ENCODE measurements at regions not wholly inside any gene's neighbourhood (a gene's known extent, or its start where the extent isn't known, plus 50 kb on each side); places are given as distances from the start of the nearest gene placed in this dataset.

DNA sequence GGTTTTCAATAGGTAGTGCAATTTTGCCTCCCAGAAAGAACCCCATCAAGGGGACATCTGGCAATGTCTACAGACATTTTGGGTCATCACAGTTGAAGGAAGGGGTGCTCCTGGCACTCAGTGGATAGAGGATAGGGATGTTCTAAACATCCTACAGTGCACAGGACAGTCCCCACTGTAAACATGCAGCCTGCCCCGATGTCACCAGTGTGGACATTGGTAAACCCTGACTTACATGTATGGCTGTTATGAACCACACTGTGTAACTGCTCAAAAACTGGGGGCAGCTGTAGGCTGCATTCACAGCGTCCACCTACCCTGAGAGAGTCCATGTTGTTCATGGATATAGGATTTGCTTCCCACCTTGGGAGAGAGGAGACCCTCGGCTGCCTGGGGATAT is 79.3 kb upstream of the FOXQ1 start (continued):
- TF ChIP-seq, protein P1, sequence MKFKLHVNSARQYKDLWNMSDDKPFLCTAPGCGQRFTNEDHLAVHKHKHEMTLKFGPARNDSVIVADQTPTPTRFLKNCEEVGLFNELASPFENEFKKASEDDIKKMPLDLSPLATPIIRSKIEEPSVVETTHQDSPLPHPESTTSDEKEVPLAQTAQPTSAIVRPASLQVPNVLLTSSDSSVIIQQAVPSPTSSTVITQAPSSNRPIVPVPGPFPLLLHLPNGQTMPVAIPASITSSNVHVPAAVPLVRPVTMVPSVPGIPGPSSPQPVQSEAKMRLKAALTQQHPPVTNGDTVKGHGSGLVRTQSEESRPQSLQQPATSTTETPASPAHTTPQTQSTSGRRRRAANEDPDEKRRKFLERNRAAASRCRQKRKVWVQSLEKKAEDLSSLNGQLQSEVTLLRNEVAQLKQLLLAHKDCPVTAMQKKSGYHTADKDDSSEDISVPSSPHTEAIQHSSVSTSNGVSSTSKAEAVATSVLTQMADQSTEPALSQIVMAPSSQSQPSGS (CRISPR knock-in tag; IDR thresholded peaks at IDR 0.05; ENCODE audit: borderline replicate concordance, low read depth), result no peak
- TF ChIP-seq TEAD1 (CRISPR knock-in tag; IDR thresholded peaks at IDR 0.05), result no peak
- TF ChIP-seq KAT7 (CRISPR knock-in tag; IDR thresholded peaks at IDR 0.05; ENCODE audit: borderline replicate concordance), result no peak
- TF ChIP-seq JAZF1 (CRISPR knock-in tag; IDR thresholded peaks at IDR 0.05), result no peak
- no peak for TF ChIP-seq NFE2L1 (CRISPR knock-in tag; IDR thresholded peaks at IDR 0.05)
- no peak for TF ChIP-seq ZNF416 (CRISPR knock-in tag; IDR thresholded peaks at IDR 0.05)
- TF ChIP-seq, protein P2, sequence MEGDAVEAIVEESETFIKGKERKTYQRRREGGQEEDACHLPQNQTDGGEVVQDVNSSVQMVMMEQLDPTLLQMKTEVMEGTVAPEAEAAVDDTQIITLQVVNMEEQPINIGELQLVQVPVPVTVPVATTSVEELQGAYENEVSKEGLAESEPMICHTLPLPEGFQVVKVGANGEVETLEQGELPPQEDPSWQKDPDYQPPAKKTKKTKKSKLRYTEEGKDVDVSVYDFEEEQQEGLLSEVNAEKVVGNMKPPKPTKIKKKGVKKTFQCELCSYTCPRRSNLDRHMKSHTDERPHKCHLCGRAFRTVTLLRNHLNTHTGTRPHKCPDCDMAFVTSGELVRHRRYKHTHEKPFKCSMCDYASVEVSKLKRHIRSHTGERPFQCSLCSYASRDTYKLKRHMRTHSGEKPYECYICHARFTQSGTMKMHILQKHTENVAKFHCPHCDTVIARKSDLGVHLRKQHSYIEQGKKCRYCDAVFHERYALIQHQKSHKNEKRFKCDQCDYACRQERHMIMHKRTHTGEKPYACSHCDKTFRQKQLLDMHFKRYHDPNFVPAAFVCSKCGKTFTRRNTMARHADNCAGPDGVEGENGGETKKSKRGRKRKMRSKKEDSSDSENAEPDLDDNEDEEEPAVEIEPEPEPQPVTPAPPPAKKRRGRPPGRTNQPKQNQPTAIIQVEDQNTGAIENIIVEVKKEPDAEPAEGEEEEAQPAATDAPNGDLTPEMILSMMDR (IDR thresholded peaks at IDR 0.05), result no peak

DNA sequence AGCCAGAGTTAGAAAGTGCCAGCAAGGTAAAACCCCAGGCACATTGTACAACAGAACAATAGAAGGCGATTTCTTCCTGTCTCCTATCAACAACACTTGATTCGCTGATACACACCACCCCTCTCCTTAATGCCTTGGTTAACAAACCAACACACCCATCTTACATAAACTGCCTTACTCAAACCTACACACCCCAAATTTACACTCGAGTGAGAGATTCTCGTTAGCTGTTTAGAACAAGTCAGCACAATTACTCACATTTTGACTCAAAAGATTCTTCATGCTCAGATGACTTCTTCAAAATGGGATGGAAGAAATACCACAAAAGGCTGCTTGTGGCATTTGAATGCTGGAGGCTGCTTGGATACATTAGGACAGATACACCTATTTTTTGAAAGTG is 80.0 kb upstream of the FOXQ1 start:
- ATAC-seq (no peak), DNase-seq (ENCODE audit: low spot score) (no peak)
- 0 out of 2 replicates have a peak, but pooled peaks cover 3% of the 10 kb centered on the region for H3K27me3 Mint-ChIP-seq (ENCODE audit: low read depth)
- no peaks in the 10 kb centered on the region for H3K4me1 Mint-ChIP-seq
- TF ChIP-seq TEAD4 (CRISPR knock-in tag; IDR thresholded peaks at IDR 0.05), result no peak
- TF ChIP-seq, protein P3, sequence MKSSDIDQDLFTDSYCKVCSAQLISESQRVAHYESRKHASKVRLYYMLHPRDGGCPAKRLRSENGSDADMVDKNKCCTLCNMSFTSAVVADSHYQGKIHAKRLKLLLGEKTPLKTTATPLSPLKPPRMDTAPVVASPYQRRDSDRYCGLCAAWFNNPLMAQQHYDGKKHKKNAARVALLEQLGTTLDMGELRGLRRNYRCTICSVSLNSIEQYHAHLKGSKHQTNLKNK (CRISPR knock-in tag; IDR thresholded peaks at IDR 0.05), result no peak
- TF ChIP-seq FOXJ3 (CRISPR knock-in tag; IDR thresholded peaks at IDR 0.05; ENCODE audit: borderline replicate concordance), result no peak
- no peak for TF ChIP-seq JUN (CRISPR knock-in tag; IDR thresholded peaks at IDR 0.05)
- no peak for TF ChIP-seq ZNF416 (CRISPR knock-in tag; IDR thresholded peaks at IDR 0.05)
- TF ChIP-seq SP1 (CRISPR knock-in tag; conservative IDR thresholded peaks at IDR 0.05), result no peak
- no peak for TF ChIP-seq CBFB (CRISPR knock-in tag; IDR thresholded peaks at IDR 0.05; ENCODE audit: low read depth)
- TF ChIP-seq, protein P4, sequence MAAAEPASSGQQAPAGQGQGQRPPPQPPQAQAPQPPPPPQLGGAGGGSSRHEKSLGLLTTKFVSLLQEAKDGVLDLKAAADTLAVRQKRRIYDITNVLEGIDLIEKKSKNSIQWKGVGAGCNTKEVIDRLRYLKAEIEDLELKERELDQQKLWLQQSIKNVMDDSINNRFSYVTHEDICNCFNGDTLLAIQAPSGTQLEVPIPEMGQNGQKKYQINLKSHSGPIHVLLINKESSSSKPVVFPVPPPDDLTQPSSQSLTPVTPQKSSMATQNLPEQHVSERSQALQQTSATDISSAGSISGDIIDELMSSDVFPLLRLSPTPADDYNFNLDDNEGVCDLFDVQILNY (CRISPR knock-in tag; IDR thresholded peaks at IDR 0.05), result no peak
- TF ChIP-seq ZNF121 (CRISPR knock-in tag; IDR thresholded peaks at IDR 0.05), result no peak
- TF ChIP-seq, protein P2 (IDR thresholded peaks at IDR 0.05), result no peak
- TF ChIP-seq ZBTB21 (CRISPR knock-in tag; IDR thresholded peaks at IDR 0.05; ENCODE audit: borderline replicate concordance), result no peak
- no peak for TF ChIP-seq GABPB1 (CRISPR knock-in tag; IDR thresholded peaks at IDR 0.05)
- TF ChIP-seq NFATC4 (CRISPR knock-in tag; IDR thresholded peaks at IDR 0.05), result no peak
- no peak for TF ChIP-seq CREM (CRISPR knock-in tag; IDR thresholded peaks at IDR 0.05)
- no peak for TF ChIP-seq IRF2 (CRISPR knock-in tag; IDR thresholded peaks at IDR 0.05; ENCODE audit: borderline replicate concordance, low read depth)
- no peak for TF ChIP-seq RORB (CRISPR knock-in tag; IDR thresholded peaks at IDR 0.05)
- no peak for TF ChIP-seq SMAD4 (CRISPR knock-in tag; IDR thresholded peaks at IDR 0.05)
- no peak overlapping the region for H3K4me3 Mint-ChIP-seq
- ChIA-PET POLR2A (no interaction called here), CTCF (no interaction called here)
- H3K9me3 Mint-ChIP-seq, result no peaks in the 10 kb centered on the region
- no peak overlapping the region for H3K27ac Mint-ChIP-seq
- no peaks in the 10 kb centered on the region for H3K36me3 Mint-ChIP-seq
